PC-9 (cell line): ENCODE measurements at regions not wholly inside any gene's neighbourhood (a gene's known extent, or its start where the extent isn't known, plus 50 kb on each side); places are given as distances from the start of the nearest gene placed in this dataset.

Experiments
- BruUV-seq: library from RNA; stranded (reverse); fragments of 400-500 nt; replicated peaks from 2 replicates; lab custom pipeline; 2021; lab: Mats Ljungman, UMichigan
- CTCF ChIA-PET: fragments of 300-600 bp; sonication (Branson Sonifier 250); formaldehyde crosslinking; loops from one replicate; lab custom pipeline; 2022; ENCODE audit warnings: antibody characterized with exemption; lab: Charles Lee
- POLR2A ChIA-PET: fragments of 300-600 bp; sonication (Branson Sonifier 250); formaldehyde crosslinking; loops from one replicate; lab custom pipeline; 2022; ENCODE audit warnings: antibody characterized with exemption; ENCODE audit not compliant: unreplicated experiment; lab: Charles Lee
- DNase-seq, 2 experiments: peaks; one replicate each; pipeline versions ENCODE4 v3.0.0 to v3.0.0-alpha.2; 2015 to 2022; ENCODE audit warnings: mixed read lengths in 1 of 2
- H2AFZ ChIP-seq: fragments of 200-600 bp; sonication (generic); 2 replicates; pipeline ENCODE4 v1.8.1; 2017; ENCODE audit warnings: antibody characterized with exemption
- H3F3A ChIP-seq: fragments of 200-600 bp; sonication (generic); 2 replicates; pipeline ENCODE4 v1.8.1; 2017; ENCODE audit warnings: antibody characterized with exemption, mild to moderate bottlenecking, low read depth; ENCODE audit not compliant: insufficient read depth
- H3K27ac ChIP-seq: fragments of 200-600 bp; sonication (generic); 2 replicates; pipeline ENCODE4 v1.6.1; 2016; ENCODE audit warnings: mixed run types
- H3K27me3 ChIP-seq: fragments of 200-600 bp; sonication (generic); 2 replicates; pipeline ENCODE4 v1.6.1; 2016; ENCODE audit warnings: low read depth, mixed run types; ENCODE audit not compliant: insufficient read depth
- H3K36me3 ChIP-seq: fragments of 200-600 bp; sonication (generic); 2 replicates; pipeline ENCODE4 v1.6.1; 2016; ENCODE audit warnings: low read depth, mixed run types
- H3K4me1 ChIP-seq: fragments of 200-600 bp; sonication (generic); replicated peaks from 2 replicates; pipeline ENCODE4 v1.6.1; 2016; ENCODE audit warnings: mixed run types; ENCODE audit not compliant: insufficient read depth
- H3K4me2 ChIP-seq: fragments of 200-600 bp; sonication (generic); 2 replicates; pipeline ENCODE4 v1.6.1; 2017; ENCODE audit warnings: mixed run types
- H3K4me3 ChIP-seq: fragments of 200-600 bp; sonication (generic); 2 replicates; pipeline ENCODE4 v1.6.1; 2016; ENCODE audit warnings: mixed run types
- H3K79me2 ChIP-seq: fragments of 200-600 bp; sonication (generic); 2 replicates; pipeline ENCODE4 v1.6.1; 2017; ENCODE audit warnings: low read depth, mixed run types
- H3K9me2 ChIP-seq: fragments of 200-600 bp; sonication (generic); 2 replicates; pipeline ENCODE4 v1.8.1; 2017; ENCODE audit warnings: mild to moderate bottlenecking; ENCODE audit not compliant: insufficient read depth
- H3K9me3 ChIP-seq: fragments of 200-600 bp; sonication (generic); 2 replicates; pipeline ENCODE4 v1.8.1; 2016; ENCODE audit warnings: low read depth; ENCODE audit not compliant: insufficient read depth
- H4K20me1 ChIP-seq: fragments of 200-600 bp; sonication (generic); 2 replicates; pipeline ENCODE4 v1.8.1; 2017; ENCODE audit not compliant: insufficient read depth
- EZH2 ChIP-seq: fragments of 200-600 bp; sonication (generic); IDR thresholded peaks from 2 replicates; pipeline ENCODE4 v1.8.0; 2017; ENCODE audit warnings: antibody characterized with exemption, low read depth
- intact Hi-C: fragments of 100-400 bp; cut with micrococcal nuclease; formaldehyde crosslinking; loops from one replicate; pipeline ENCODE4 v1.10.0; 2022; ENCODE audit not compliant: unreplicated experiment
- TF ChIP-seq, protein P1 (sequence below): fragments of 200-600 bp; sonication (generic); conservative IDR thresholded peaks from 2 replicates; pipeline ENCODE4 v1.6.1; 2017; ENCODE audit warnings: mixed run types, antibody characterized with exemption, mild to moderate bottlenecking, moderate library complexity

GRCh38 chr19:32241932-32242710 lies 103.3 kb upstream of the ZNF507 start:
- no peak overlapping the region for H3K4me3 ChIP-seq
- no peak for TF ChIP-seq EZH2
- TF ChIP-seq, protein P1, sequence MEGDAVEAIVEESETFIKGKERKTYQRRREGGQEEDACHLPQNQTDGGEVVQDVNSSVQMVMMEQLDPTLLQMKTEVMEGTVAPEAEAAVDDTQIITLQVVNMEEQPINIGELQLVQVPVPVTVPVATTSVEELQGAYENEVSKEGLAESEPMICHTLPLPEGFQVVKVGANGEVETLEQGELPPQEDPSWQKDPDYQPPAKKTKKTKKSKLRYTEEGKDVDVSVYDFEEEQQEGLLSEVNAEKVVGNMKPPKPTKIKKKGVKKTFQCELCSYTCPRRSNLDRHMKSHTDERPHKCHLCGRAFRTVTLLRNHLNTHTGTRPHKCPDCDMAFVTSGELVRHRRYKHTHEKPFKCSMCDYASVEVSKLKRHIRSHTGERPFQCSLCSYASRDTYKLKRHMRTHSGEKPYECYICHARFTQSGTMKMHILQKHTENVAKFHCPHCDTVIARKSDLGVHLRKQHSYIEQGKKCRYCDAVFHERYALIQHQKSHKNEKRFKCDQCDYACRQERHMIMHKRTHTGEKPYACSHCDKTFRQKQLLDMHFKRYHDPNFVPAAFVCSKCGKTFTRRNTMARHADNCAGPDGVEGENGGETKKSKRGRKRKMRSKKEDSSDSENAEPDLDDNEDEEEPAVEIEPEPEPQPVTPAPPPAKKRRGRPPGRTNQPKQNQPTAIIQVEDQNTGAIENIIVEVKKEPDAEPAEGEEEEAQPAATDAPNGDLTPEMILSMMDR = no peak
- DNase-seq = no peak
- H3K4me1 ChIP-seq = no peaks in the 10 kb centered on the region
- no peaks in the 10 kb centered on the region for H4K20me1 ChIP-seq
- no peaks in the 10 kb centered on the region for H3K9me2 ChIP-seq
- H2AFZ ChIP-seq = no peak overlapping the region
- peaks cover 91% of the 10 kb centered on the region for H3K27me3 ChIP-seq
- no peak overlapping the region for H3K4me2 ChIP-seq
- BruUV-seq = no TSS peak
- no peaks in the 10 kb centered on the region for H3K36me3 ChIP-seq
- H3K79me2 ChIP-seq = no peaks in the 10 kb centered on the region
- CTCF ChIA-PET = no interaction called here
- no peaks in the 10 kb centered on the region for H3F3A ChIP-seq
- no peaks in the 10 kb centered on the region for H3K9me3 ChIP-seq
- POLR2A ChIA-PET = no interaction called here
- no peak overlapping the region for H3K27ac ChIP-seq
- intact Hi-C loops = no loop called here

- CTCF ChIA-PET = no interaction called here
- BruUV-seq = no TSS peak
Measured at GRCh38 chr19:32246006-32246405, 99.4 kb upstream of the ZNF507 start.

DNA sequence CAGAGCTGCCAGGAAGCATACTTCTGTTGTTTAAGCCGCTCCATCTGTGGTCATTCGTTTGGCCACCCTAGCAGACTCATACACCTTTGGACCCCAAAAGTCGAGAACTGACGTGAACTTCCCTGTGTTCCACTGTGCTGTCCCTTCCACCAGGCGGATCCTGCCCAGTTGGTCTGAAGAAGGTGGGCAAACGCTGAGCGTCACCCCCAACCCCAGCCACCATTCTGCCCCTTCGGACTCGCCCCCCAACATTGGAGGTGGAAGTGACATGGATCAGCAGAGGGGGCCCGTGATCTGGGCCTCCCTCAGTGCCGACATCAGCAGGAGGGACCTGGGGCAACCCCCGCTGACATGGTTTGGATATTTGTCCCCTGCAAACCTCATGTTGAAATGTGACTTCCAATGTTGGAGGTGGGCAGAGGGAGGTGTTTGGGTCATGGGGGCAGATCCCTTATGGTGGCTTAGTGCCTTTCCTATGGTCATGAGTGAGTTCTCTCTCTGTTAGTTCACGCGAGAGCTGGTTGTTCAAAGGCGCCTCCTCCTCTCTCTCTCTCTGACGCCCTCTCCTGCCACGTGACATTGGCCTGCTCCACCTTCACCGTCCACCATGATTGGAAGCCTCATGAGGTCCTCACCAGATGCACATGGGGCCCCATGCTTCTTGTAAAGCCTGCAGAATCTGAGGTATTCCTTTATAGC lies 93.6 kb upstream of the ZNF507 start:
- Histone ChIP-seq H3K36me3 (no peaks in the 10 kb centered on the region), H3K4me3 (no peak overlapping the region), H3K27ac (no peak overlapping the region), H3F3A (no peaks in the 10 kb centered on the region), H2AFZ (no peak overlapping the region), H3K9me2 (no peaks in the 10 kb centered on the region), H3K4me1 (no peaks in the 10 kb centered on the region), H3K27me3 (peaks cover 55% of the 10 kb centered on the region), H3K4me2 (no peak overlapping the region), H3K9me3 (no peaks in the 10 kb centered on the region), H3K79me2 (no peaks in the 10 kb centered on the region), H4K20me1 (no peaks in the 10 kb centered on the region)
- ChIA-PET CTCF (interaction anchor here (0.6 kb wide), 1 partner anchor 522 kb away, joined by 3 read pairs; no protein-coding TSS in a partner anchor), POLR2A (no interaction called here)
- BruUV-seq = no TSS peak
- intact Hi-C loops = no loop called here
- TF ChIP-seq EZH2 = no peak
- TF ChIP-seq, protein P1 = no peak
- no peak for DNase-seq

More at GRCh38 chr19:32246006-32246405, 99.4 kb upstream of the ZNF507 start:
- Histone ChIP-seq H3K4me3 (no peak overlapping the region), H2AFZ (no peak overlapping the region), H4K20me1 (no peaks in the 10 kb centered on the region), H3K9me2 (no peaks in the 10 kb centered on the region), H3K79me2 (no peaks in the 10 kb centered on the region), H3K9me3 (no peaks in the 10 kb centered on the region), H3F3A (no peaks in the 10 kb centered on the region), H3K4me1 (no peaks in the 10 kb centered on the region), H3K27ac (no peak overlapping the region), H3K27me3 (peaks cover 68% of the 10 kb centered on the region), H3K4me2 (no peak overlapping the region), H3K36me3 (no peaks in the 10 kb centered on the region)
- DNase-seq = no peak
- intact Hi-C loops = no loop called here
- TF ChIP-seq, protein P1 = no peak
- no peak for TF ChIP-seq EZH2
- POLR2A ChIA-PET = no interaction called here
